Retina (tissue), 1 donor: ENCODE measurements at regions not wholly inside any gene's neighbourhood (a gene's known extent, or its start where the extent isn't known, plus 50 kb on each side); places are given as distances from the start of the nearest gene placed in this dataset.
"Not testable (repeated sequence)": the region's sequence is repeated elsewhere in the genome, so short reads cannot be mapped to it uniquely, and the experiment has no call there.

ENCODE experiments used
- DNase-seq: peaks from one replicate; pipeline ENCODE4 v3.0.0-alpha.2; 2016

GRCh38 chr7:56466607-56467525, 350.6 kb upstream of the NUPR2 start:
- not testable (repeated sequence) for DNase-seq

- no peak for DNase-seq
These were observed 333.5 kb upstream of the NUPR2 start for GRCh38 chr7:56449762-56450161.

- DNase-seq = no peak
These were observed 331.9 kb upstream of the NUPR2 start for GRCh38 chr7:56447864-56448693.

GRCh38 chr7:56420528-56420927, 304.3 kb upstream of the NUPR2 start:
- DNase-seq = not testable (repeated sequence)

GRCh38 chr7:56375173-56375572, 259.0 kb upstream of the NUPR2 start:
- DNase-seq = no peak

- DNase-seq = not testable (repeated sequence)
These were observed 258.4 kb upstream of the NUPR2 start for GRCh38 chr7:56374666-56375065.

GRCh38 chr7:56373314-56373713, 257.1 kb upstream of the NUPR2 start:
- not testable (repeated sequence) for DNase-seq

GRCh38 chr7:56371792-56372191, 255.6 kb upstream of the NUPR2 start:
- not testable (repeated sequence) for DNase-seq

- DNase-seq = not testable (repeated sequence)
These were observed 254.1 kb upstream of the NUPR2 start for GRCh38 chr7:56370208-56370872.

GRCh38 chr7:56367914-56368313, 251.7 kb upstream of the NUPR2 start:
- DNase-seq = not testable (repeated sequence)

GRCh38 chr7:56367411-56367810, 251.2 kb upstream of the NUPR2 start:
- DNase-seq = not testable (repeated sequence)

GRCh38 chr7:56366701-56367100, 250.5 kb upstream of the NUPR2 start:
- DNase-seq = not testable (repeated sequence)

- not testable (repeated sequence) for DNase-seq
These were observed 236.4 kb upstream of the NUPR2 start for GRCh38 chr7:56352576-56352975.

- DNase-seq = not testable (repeated sequence)
These were observed 235.0 kb upstream of the NUPR2 start for GRCh38 chr7:56351181-56351580.

- not testable (repeated sequence) for DNase-seq
These were observed 232.1 kb upstream of the NUPR2 start for GRCh38 chr7:56348311-56348710.

GRCh38 chr7:56328327-56328726, 212.1 kb upstream of the NUPR2 start:
- not testable (repeated sequence) for DNase-seq

- no peak for DNase-seq
These were observed 174.3 kb upstream of the NUPR2 start for GRCh38 chr7:56290548-56290947.

GRCh38 chr7:56287429-56288138, 171.4 kb upstream of the NUPR2 start:
- DNase-seq = peak; percentile 44

- no peak for DNase-seq
These were observed 139.9 kb upstream of the NUPR2 start for GRCh38 chr7:56256108-56256507.

- DNase-seq = no peak
These were observed 133.9 kb upstream of the NUPR2 start for GRCh38 chr7:56250135-56250534.

- DNase-seq = peak; percentile 21
These were observed 113.4 kb upstream of the NUPR2 start for GRCh38 chr7:56229631-56230030.

GRCh38 chr7:56222866-56223265, 106.6 kb upstream of the NUPR2 start:
- no peak for DNase-seq
